GM12891 (cell line): ENCODE measurements at regions not wholly inside any gene's neighbourhood (a gene's known extent, or its start where the extent isn't known, plus 50 kb on each side); places are given as distances from the start of the nearest gene placed in this dataset.

Experiments
- POLR2A ChIP-seq: IDR thresholded peaks from 2 replicates; pipeline ENCODE4 v1.6.1; 2011; ENCODE audit warnings: low read depth, low read length, control low read depth
- POLR2AphosphoS5 ChIP-seq: IDR thresholded peaks from 2 replicates; pipeline ENCODE4 v1.6.1; 2011; ENCODE audit warnings: low read depth, low read length, control low read depth
- POU2F2 ChIP-seq: IDR thresholded peaks from 2 replicates; pipeline ENCODE4 v1.6.1; 2011; ENCODE audit warnings: low read depth, mild to moderate bottlenecking, control low read depth, low read length, moderate library complexity
- TAF1 ChIP-seq: IDR thresholded peaks from 2 replicates; pipeline ENCODE4 v1.6.1; 2011; ENCODE audit warnings: low read depth, low read length, control low read depth

GRCh38 chr2:107146181-107146580 lies 260.2 kb upstream of the ST6GAL2 start:
- TF ChIP-seq POLR2A, result no peak
- no peak for TF ChIP-seq POLR2AphosphoS5
- TF ChIP-seq TAF1, result no peak
- TF ChIP-seq POU2F2, result no peak
